ENCODE measurements at regions not wholly inside any gene's neighbourhood (a gene's known extent, or its start where the extent isn't known, plus 50 kb on each side); places are given as distances from the start of the nearest gene placed in this dataset.

DNA sequence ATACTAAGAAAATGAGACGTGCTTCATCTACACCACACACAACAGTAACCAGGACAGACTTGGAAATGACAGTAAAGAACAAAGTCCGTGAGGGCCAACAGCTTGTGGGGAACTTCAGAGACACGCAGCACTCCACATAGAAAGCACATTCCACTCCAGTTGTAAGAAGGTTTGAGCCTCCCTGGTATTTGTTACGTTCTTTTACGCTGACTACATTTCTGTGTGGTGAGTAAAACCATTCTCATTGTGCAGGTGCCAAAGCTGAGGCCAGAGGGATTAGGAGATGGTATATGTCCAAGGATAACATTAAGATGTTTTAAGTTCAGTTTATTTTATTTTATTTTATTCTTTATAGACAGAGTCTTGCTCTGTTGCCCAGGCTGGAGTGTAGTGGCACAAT, 1189.9 kb downstream of the UQCRFS1 start:
- TF ChIP-seq REST (IDR thresholded peaks at IDR 0.05; ENCODE audit: low read depth) (no peak), EGR1 (IDR thresholded peaks at IDR 0.05) (no peak), MAX (IDR thresholded peaks at IDR 0.05) (no peak), TAF1 (IDR thresholded peaks at IDR 0.05; ENCODE audit: low read depth) (no peak)

Measured in Ishikawa (cell line).